GM21515 (cell line): ENCODE measurements at regions not wholly inside any gene's neighbourhood (a gene's known extent, or its start where the extent isn't known, plus 50 kb on each side); places are given as distances from the start of the nearest gene placed in this dataset.
"Not testable (repeated sequence)": the region's sequence is repeated elsewhere in the genome, so short reads cannot be mapped to it uniquely, and the experiment has no call there.

Experiments used
- ATAC-seq: cut with Tn5 transposase; IDR thresholded peaks from one replicate; pipeline ENCODE4 v1.9.1; 2021; ENCODE audit not compliant: unreplicated experiment

- ATAC-seq, result not testable (repeated sequence)
These were observed 53.1 kb upstream of the TMEM252 start for GRCh38 chr9:68593760-68594159.

DNA sequence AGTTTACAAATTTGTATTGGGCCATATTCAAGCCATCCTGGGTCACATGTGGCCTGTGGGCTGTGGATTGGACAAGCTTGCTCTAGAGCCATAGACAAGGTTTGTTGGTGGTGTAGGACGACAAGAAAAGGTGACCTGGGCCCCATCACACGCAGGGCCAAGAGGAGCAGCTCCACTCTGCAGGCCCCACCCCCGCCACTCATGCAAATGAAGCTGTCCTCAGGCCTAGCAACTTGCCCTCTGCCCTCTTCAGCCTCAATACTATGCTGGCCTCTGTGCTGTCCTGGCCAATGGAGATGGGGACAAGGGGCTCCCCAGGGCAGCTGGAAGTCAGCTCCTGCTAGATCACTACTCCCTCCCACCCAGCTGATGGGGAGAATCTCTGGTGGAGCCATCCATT lies 55.2 kb upstream of the TMEM252 start:
- no peak for ATAC-seq

- no peak for ATAC-seq
These were observed 56.8 kb upstream of the TMEM252 start for GRCh38 chr9:68597362-68597997.

DNA sequence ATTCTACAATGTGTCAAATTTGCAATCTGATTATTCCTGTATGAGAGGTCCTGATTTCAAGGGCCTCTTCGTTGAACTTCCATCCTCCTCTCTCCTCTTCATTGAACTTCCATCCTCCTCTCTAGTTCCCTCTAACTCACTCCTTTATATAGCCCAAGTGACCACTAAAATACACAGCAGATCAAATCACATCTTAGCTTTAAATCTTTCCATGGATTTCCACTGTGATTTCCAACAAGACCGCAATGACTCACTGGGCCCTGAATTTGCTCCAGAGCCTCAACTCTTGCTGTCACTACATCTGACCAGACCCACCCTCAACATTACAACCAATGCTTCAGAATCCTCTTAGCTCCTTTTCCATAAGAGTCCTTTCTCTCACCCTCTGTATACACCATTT lies 59.1 kb upstream of the TMEM252 start:
- ATAC-seq, result no peak

DNA sequence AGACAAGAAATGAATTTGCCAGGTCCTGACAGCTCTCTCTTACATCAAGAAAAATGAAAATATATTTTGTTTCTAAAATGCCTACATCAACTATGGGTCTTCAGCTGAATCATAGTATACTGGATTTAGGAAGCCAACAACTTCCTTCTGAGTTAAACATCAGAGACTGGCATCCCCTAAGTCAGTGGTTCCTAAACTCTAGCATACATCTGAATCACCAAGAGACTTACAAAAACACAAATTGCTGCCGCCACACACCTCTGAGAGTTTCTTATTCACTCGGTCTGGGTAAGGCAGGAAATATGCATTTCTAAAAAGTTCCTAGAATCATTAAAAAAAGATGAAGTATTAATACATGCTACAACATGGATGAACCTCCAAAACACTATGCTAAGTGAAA lies 60.4 kb upstream of the TMEM252 start:
- ATAC-seq, result no peak

DNA sequence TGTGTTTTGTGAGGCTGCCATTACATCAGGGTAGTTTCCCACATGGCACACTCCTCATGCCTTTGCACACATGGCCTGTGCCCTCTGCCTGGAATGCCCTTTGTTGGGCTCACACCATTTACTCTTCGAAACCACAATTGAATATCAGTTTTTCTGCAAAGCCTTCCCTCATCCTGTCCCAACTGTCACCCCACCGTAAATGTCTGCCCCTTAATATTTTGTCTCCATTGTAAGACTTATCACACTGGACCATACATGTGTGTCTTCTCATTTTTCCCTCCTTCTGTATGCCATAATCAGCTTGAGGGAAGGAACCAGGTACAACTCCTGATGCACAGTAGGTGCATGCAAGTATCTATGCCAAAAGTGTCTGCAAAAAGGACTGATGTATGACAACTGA lies 62.7 kb upstream of the TMEM252 start:
- no peak for ATAC-seq

DNA sequence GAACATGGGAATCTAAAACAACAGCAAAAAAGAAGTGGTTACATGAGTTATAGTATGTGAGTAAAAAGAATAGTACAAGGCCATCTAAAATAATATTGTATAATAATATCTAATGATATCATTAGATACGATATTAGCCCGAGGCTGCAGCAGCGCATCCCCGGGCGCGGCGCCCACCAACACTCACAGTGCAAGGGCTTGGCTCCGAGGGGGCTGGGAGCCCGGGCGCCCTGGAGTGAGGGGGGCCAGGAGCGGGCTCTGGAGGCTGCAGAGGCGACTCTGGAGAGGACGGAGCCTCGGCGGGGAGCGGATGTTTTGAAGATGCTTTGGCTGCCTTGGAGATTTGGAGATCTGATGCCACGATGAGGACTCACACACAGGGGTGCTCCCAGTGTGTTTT lies 68.1 kb upstream of the TMEM252 start:
- no peak for ATAC-seq

- ATAC-seq, result no peak
These were observed 69.3 kb upstream of the TMEM252 start for GRCh38 chr9:68609901-68610415.

DNA sequence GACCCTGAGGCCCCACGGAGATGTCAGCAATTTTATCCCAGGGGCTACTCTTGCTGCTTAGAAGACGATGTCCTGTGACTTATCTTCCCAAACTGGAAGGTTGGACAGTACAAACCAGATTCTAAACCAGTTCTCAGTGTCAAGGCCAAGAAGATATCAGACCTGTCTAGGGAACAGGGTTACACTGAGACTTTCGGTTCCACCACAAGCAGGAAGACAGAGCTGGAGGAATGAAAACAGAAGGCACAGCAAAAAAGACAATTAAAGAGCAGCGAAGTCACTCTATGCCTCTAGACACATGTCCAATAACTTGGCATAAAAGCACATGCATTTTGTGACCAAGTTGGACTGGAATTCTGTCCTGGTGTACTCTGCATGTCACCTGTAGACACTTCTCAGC lies 73.4 kb upstream of the TMEM252 start:
- ATAC-seq, result no peak

DNA sequence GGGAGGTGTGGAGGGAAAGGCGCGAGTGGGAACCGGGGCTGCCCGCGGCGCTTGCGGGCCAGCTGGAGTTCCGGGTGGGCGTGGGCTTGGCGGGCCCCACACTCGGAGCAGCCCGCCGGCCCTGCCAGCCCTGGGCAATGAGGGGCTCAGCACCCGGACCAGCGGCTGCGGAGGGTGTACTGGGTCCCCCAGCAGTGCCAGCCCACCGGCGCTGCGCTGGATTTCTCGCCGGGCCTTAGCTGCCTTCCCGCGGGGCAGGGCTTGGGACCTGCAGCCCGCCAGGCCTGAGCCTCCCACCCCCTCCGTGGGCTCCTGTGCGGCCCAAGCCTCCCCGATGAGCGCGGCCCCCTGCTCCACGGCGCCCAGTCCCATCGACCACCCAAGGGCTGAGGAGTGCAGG lies 76.3 kb upstream of the TMEM252 start:
- ATAC-seq, result not testable (repeated sequence)

- no peak for ATAC-seq
These were observed 78.4 kb upstream of the TMEM252 start for GRCh38 chr9:68619072-68619471.

GRCh38 chr9:68619636-68620035 lies 79.0 kb upstream of the TMEM252 start:
- no peak for ATAC-seq

- ATAC-seq, result no peak
These were observed 79.5 kb upstream of the PIP5K1B start for GRCh38 chr9:68625559-68625958.

GRCh38 chr9:68626526-68626925 lies 78.5 kb upstream of the PIP5K1B start:
- ATAC-seq, result no peak

- ATAC-seq, result no peak
These were observed 77.9 kb upstream of the PIP5K1B start for GRCh38 chr9:68627104-68627503.

- ATAC-seq, result no peak
These were observed 77.4 kb upstream of the PIP5K1B start for GRCh38 chr9:68627594-68627993.

GRCh38 chr9:68629042-68629441 lies 76.0 kb upstream of the PIP5K1B start:
- ATAC-seq, result no peak

DNA sequence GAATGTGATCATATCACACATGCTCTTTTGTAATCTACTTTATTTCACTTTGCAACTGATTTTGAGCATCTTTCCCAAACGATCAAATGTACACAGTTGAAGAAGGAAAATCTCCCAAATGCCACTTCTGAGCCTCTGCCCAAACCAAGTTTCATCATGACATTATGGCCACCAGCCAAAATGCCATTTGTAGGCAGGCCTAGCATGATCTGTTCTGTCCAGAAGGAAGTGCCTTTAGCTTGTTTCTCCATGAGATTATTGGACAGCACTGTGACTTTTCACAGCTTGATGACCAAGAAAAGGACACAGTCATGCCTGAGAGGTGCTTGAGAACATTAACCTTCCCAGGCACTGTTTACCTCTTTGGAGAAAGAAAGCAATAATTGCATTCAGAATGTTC lies 73.2 kb upstream of the PIP5K1B start:
- no peak for ATAC-seq

GRCh38 chr9:68637020-68637419 lies 68.0 kb upstream of the PIP5K1B start:
- no peak for ATAC-seq

- ATAC-seq, result not testable (repeated sequence)
These were observed 65.8 kb upstream of the PIP5K1B start for GRCh38 chr9:68639261-68639660.

- ATAC-seq, result peak; percentile 40
These were observed 64.5 kb upstream of the PIP5K1B start for GRCh38 chr9:68640421-68641089.

DNA sequence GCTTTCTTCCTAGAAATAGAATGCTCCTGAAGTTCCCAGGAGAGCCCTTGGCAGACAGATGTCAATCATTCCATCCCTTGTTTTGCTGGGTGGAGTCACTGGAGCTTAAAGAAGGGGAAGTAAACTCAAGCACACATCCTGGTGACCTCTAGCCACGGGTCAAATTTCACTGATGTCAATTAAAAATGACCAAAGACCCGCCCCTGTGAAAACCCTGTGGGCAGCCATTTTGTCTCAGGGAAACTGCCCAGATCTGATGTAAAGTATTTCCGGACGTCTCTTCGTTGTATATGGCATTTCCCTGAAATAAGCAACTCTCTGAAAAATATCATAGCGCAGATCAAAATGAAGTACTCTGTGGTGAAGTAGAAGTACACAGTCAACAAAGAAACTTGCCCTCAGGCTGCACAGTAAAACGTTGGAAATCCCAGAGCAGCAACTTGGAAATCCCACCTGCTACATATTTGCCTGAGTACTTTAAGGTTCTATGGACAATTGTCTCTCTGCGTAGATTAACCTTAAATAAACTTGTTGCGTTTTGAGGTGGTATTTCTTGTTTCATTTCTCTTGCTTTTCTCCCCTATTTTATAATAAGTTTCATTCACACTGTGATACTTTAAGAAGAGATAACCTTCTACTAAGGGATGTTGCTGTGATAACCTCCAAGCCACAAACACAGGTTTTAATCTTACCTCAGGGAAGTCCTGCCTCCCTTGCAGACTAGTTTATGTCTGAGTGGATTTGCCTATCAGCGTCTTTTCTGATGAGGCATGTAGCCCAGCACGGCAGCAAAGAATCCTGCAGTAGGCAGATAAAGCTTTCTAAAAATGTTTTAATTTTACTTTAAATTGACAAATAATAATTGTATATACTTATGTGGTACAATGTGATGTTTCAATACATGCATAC lies 60.9 kb upstream of the PIP5K1B start:
- peak; percentile 63 for ATAC-seq
